Putamen (tissue), 1 donor: ENCODE measurements at regions not wholly inside any gene's neighbourhood (a gene's known extent, or its start where the extent isn't known, plus 50 kb on each side); places are given as distances from the start of the nearest gene placed in this dataset.

Experiments
- DNase-seq: peaks from one replicate; pipeline ENCODE4 v3.0.0-alpha.2; 2016; ENCODE audit warnings: low spot score

DNA sequence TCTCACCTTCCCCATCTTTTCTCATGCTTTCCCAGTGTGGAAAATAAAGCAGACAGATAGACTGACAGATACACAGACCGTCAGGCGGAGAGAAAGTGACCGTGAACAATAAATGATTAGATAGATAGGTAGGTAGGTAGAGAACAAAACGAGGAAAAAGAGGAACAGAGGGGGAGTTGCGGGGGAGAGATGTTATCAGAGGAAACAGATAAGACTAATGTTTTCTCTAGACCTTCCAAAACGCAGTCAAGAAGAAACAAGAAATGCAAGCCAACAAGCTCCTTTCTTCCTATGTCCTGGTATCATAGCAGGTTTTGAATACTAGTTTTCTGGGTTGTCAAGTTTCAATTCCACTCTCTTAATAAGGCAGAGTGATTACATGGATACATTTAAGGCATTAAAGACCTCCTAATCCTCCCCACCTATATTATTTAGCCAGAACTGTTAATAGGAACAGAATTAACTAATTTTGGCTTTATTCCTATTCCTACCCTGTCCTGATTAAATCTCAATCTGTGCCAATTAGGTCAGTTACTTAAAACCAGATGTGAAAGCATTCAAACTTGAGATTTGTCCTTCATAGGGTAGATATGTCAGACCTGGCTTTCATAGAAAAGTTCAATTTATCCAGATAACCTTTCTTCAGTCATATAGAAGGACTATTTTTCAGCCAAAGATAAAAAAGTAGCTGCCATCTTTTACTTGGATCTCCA, 89.0 kb upstream of the PTPRR start:
- no peak for DNase-seq

DNA sequence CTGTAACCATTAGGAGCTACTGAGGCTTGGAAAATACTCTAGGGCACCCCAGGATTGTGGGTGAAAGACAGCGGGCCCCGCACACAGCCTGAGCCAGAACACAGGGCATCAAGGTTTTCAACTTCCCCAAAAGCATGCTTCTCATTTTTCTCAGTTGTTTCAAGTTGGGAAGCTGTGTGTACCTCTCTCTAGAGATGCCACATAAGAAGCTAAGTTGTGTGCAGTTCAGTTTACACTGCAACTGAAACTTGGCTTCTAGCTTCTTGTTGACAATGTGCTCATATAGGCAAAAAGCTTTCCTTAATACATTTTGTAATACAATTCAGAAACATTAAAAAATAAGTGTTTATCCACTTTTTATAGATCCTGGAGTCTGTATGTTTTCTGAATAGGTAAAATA, 88.1 kb upstream of the PTPRR start:
- no peak for DNase-seq

DNA sequence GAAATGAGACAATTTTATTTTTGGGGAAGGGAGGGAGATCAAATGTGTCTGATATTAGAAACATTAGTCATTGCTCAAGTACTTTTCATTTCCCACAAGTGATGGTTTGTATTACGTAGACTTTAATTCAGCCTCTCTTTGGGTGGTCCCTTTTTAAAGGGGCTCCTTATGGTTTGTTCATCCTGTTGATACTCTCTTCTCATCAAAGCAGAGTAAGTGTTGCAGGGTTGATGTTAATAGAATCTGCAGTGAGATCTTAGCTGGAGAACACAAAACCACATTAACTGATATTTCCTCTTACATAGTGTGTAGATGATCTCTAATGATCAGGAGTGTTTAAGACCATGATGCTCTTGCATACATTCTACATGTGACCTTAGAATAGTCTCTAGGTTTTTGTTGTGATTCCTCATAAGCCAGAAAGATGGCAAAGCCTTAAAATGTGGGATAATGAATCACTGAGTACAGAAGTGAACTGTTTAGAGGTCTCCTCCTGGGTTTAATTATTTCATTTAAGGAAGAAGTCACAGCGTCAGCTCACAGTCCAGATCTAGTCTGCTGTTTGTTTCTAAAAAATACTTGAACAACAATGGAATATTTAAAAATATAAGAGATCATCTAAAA, 87.4 kb upstream of the PTPRR start:
- no peak for DNase-seq

- DNase-seq: no peak
Measured at GRCh38 chr12:71007020-71007419, 86.5 kb upstream of the PTPRR start.

- DNase-seq: no peak
Measured at GRCh38 chr12:71005166-71005565, 84.6 kb upstream of the PTPRR start.

DNA sequence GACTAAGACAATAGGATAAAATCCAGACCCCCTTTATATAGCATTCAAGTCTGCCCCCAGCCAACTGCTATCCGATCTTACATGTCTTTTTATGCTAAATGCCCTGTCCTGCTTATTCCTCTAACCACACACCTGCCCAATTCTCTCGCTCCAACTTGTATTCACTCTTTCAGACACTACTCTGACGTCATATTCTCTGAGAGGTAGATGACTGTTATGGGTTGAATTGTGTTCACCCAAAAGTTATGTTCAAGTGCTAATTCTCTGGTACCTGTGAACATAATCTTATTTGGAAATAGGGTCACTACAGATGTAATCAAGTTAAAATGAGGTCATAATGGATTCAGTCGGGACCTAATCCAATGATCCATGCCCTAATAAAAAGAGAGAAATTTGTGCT, 84.0 kb upstream of the PTPRR start:
- DNase-seq: no peak

DNA sequence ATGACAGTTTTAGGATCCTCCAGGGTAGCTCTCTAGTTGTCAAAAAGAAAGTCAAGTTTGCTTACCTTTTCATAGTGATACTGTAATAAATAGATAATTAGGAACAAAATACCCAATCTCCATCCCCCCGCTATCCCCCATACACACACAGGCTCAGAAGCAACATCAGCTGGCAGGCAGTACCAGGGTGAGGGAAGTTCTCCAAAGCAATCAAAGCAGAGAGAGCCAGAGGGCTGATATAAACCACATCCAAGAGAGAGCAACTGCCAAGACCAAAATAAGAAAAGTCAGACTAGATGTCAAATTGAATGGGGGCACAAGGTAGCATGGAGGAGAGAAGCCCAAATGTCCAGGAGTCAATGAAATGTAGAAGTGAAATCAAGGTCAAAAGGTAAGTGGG, 80.2 kb upstream of the PTPRR start:
- DNase-seq: no peak

DNA sequence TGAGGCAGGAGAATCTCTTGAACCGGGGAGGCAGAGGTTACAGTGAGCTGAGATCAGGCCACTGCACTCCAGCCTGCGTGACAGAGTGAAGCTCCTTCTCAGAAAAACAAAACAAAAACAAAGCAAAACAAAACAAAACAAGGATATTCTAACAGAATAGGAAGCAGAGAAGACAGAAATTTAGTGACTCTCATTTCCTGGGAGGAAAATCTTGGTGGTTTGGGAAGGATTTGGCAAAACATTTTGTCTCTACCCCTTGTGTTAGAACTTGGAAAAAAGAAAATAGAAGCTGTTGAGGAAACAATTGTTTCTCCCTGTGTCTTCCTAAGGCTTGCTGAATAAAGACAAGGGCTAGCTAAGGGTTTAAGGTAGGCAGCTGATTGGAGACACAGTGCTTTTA, 79.7 kb upstream of the PTPRR start:
- DNase-seq: no peak

DNA sequence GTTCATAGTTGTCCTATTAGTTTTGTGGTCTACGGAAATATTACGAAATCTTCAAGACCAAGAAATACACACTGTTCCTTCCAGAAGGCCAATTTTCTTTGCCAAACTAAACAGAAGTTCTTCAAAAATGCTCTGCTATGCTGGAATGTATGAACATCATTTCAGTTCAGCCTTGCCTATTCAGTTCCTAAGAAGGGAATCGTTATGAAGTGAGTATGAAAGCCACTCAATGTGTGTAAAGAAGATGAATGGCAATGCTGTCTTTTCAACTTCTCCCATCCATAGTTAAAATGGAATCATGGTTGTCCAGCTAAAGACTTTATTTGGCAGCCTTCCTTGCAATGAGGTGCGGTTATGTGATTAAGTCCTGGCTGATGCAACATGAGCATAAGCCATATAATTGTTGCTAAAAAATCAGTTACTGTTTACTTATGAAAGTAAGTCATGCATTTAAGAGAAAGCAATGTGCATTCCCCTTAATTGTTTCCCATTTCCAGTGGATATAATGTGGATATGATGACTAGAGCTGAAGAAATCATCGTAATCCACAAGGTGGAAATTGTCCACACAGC, 73.8 kb upstream of the PTPRR start:
- no peak for DNase-seq

GRCh38 chr12:70989232-70989631, 68.7 kb upstream of the PTPRR start:
- no peak for DNase-seq

GRCh38 chr12:70985850-70986249, 65.3 kb upstream of the PTPRR start:
- DNase-seq: no peak

GRCh38 chr12:70983692-70984091, 63.2 kb upstream of the PTPRR start:
- no peak for DNase-seq

- DNase-seq: no peak
Measured at GRCh38 chr12:70982991-70983390, 62.5 kb upstream of the PTPRR start.

DNA sequence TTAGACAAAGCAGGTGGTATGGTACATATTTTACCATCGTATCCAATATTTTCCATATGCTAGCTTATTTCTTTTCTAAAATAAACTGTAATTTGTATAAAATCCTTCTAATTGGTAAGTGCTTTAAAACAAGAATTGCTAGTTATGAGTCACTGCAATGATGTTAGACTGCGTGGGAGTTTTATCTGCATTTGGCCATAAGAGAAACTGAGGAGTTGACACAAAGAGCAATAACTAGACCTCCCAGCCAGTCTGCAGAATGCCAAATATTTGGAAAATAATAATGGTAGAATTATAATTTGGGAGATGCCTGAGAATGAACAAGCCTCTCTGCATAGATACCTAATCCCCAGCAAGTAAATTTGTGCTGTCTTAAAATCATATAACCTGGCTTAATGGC, 61.7 kb upstream of the PTPRR start:
- DNase-seq: no peak

DNA sequence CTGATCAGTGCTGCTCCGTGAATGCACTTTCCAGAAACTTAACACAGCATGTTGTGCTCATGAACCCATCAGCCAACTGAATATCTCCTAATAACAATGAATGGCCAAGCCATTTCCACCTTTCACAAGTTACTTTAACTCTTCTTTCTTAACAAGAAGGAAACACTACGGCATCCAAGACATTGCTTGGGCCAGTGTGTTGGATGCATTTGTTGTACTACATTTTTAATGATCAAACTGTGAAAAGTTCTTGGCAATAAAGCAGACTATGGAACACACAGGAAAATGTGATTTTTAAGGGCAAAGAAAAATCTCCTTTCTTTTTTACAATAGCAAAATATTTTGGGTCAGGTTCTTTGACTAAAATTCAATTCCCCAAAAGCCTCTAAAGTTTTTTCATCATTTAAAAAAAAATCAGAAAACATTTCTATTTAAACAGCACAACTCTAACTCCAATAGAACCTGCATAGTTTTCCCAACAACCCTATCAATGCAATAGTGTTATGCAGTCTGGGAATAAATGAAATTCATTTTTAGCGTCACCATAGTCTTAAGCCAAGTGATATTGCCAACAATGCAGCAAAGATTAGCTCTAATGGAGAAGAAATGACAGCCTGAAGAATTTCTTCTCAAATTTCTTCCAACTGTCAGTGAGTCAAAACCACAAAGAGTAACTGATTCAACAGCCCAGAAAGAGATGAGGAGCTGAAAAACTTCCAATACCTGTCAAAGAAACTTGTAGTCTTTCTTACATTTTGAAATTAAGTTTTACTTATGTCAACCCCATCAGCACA, 50.7 kb upstream of the PTPRR start:
- DNase-seq: no peak
